H9 (cell line): ENCODE measurements at regions not wholly inside any gene's neighbourhood (a gene's known extent, or its start where the extent isn't known, plus 50 kb on each side); places are given as distances from the start of the nearest gene placed in this dataset.

ENCODE experiments used
- DNase-seq: peaks from one replicate; pipeline ENCODE4 v3.0.0-alpha.2; 2017
- H2AFZ ChIP-seq: one replicate; pipeline ENCODE4 v1.6.1; 2013; ENCODE audit warnings: mild to moderate bottlenecking, low read length, control low read depth, moderate library complexity
- H2AK5ac ChIP-seq: 2 replicates; pipeline ENCODE4 v1.6.1; 2013; ENCODE audit warnings: low read length, control low read depth, mixed read lengths; ENCODE audit not compliant: insufficient read length
- H2BK120ac ChIP-seq: one replicate; pipeline ENCODE4 v1.6.1; 2013; ENCODE audit warnings: low read depth, mild to moderate bottlenecking, low read length, control low read depth, inconsistent platforms; ENCODE audit not compliant: poor library complexity, severe bottlenecking
- H2BK12ac ChIP-seq: 2 replicates; pipeline ENCODE4 v1.6.1; 2013; ENCODE audit warnings: low read length, control low read depth, mixed read lengths, low read depth; ENCODE audit not compliant: insufficient read length
- H2BK15ac ChIP-seq: 2 replicates; pipeline ENCODE4 v1.6.1; 2013; ENCODE audit warnings: low read depth, low read length, control low read depth
- H2BK20ac ChIP-seq: one replicate; pipeline ENCODE4 v1.6.1; 2013; ENCODE audit warnings: low read depth, mild to moderate bottlenecking, low read length, control low read depth, inconsistent platforms; ENCODE audit not compliant: poor library complexity, severe bottlenecking
- H2BK5ac ChIP-seq: 2 replicates; pipeline ENCODE4 v1.6.1; 2013; ENCODE audit warnings: low read length, control low read depth, mixed read lengths; ENCODE audit not compliant: insufficient read length
- H3K14ac ChIP-seq: 2 replicates; pipeline ENCODE4 v1.6.1; 2013; ENCODE audit warnings: low read length, control low read depth; ENCODE audit not compliant: insufficient read depth
- H3K18ac ChIP-seq: 2 replicates; pipeline ENCODE4 v1.6.1; 2013; ENCODE audit warnings: low read depth, mild to moderate bottlenecking, mixed read lengths, low read length, control low read depth; ENCODE audit not compliant: insufficient read length
- H3K23ac ChIP-seq: 2 replicates; pipeline ENCODE4 v1.6.1; 2013; ENCODE audit warnings: low read length, control low read depth, mixed read lengths, low read depth; ENCODE audit not compliant: insufficient read length
- H3K23me2 ChIP-seq: 2 replicates; pipeline ENCODE4 v1.6.1; 2013; ENCODE audit warnings: low read depth, mild to moderate bottlenecking, mixed read lengths, low read length, control low read depth; ENCODE audit not compliant: insufficient read length, poor library complexity, severe bottlenecking
- H3K27ac ChIP-seq: 2 replicates; pipeline ENCODE4 v1.5.1; 2013; ENCODE audit warnings: low read length, control low read depth, mixed read lengths, low read depth; ENCODE audit not compliant: insufficient read length
- H3K27me3 ChIP-seq: 2 replicates; pipeline ENCODE4 v1.6.1; 2013; ENCODE audit warnings: low read length, control low read depth, inconsistent platforms; ENCODE audit not compliant: insufficient read depth
- H3K4ac ChIP-seq: 2 replicates; pipeline ENCODE4 v1.6.1; 2013; ENCODE audit warnings: low read depth, mild to moderate bottlenecking, control low read depth, inconsistent platforms, low read length, moderate library complexity
- H3K4me1 ChIP-seq: 2 replicates; pipeline ENCODE4 v1.6.1; 2013; ENCODE audit warnings: low read length, control low read depth, inconsistent platforms; ENCODE audit not compliant: insufficient read depth
- H3K4me2 ChIP-seq: 2 replicates; pipeline ENCODE4 v1.6.1; 2013; ENCODE audit warnings: low read length, control low read depth, mixed read lengths; ENCODE audit not compliant: insufficient read length, insufficient read depth
- H3K56ac ChIP-seq: 2 replicates; pipeline ENCODE4 v1.6.1; 2013; ENCODE audit warnings: low read depth, mild to moderate bottlenecking, mixed read lengths, low read length, control low read depth; ENCODE audit not compliant: insufficient read length
- H3K79me1 ChIP-seq: 2 replicates; pipeline ENCODE4 v1.6.1; 2013; ENCODE audit warnings: low read depth, mild to moderate bottlenecking, moderate library complexity, low read length, control low read depth, inconsistent platforms; ENCODE audit not compliant: insufficient read depth, poor library complexity, severe bottlenecking
- H3K79me2 ChIP-seq: 2 replicates; pipeline ENCODE4 v1.6.1; 2013; ENCODE audit warnings: low read length, control low read depth, inconsistent platforms; ENCODE audit not compliant: insufficient read depth
- H3K9ac ChIP-seq: 2 replicates; pipeline ENCODE4 v1.6.1; 2013; ENCODE audit warnings: low read length, control low read depth, mixed read lengths; ENCODE audit not compliant: insufficient read length; ENCODE audit errors: extremely low read depth
- H3K9me3 ChIP-seq: one replicate; pipeline ENCODE4 v1.6.1; 2013; ENCODE audit warnings: low read depth, low read length, inconsistent platforms; ENCODE audit not compliant: control insufficient read depth
- H3T11ph ChIP-seq: one replicate; pipeline ENCODE4 v1.6.1; 2013; ENCODE audit warnings: mild to moderate bottlenecking, low read length, control low read depth, inconsistent platforms
- H4K20me1 ChIP-seq: one replicate; pipeline ENCODE4 v1.6.1; 2013; ENCODE audit not compliant: control insufficient read depth, insufficient read length, insufficient read depth
- H4K5ac ChIP-seq: 2 replicates; pipeline ENCODE4 v1.6.1; 2013; ENCODE audit warnings: low read depth, mild to moderate bottlenecking, mixed read lengths, low read length, control low read depth; ENCODE audit not compliant: insufficient read length
- H4K8ac ChIP-seq: replicated peaks from 2 replicates; pipeline ENCODE4 v1.6.1; 2013; ENCODE audit warnings: low read length, control low read depth, mixed read lengths, low read depth; ENCODE audit not compliant: insufficient read length
- H4K91ac ChIP-seq: 2 replicates; pipeline ENCODE4 v1.6.1; 2013; ENCODE audit warnings: low read depth, mild to moderate bottlenecking, moderate library complexity, mixed read lengths, low read length, control low read depth; ENCODE audit not compliant: insufficient read length
- H3K27ac Mint-ChIP-seq, 3 experiments: 2 replicates in 2 of 3; 3 replicates in 1 of 3; pipeline ENCODE4 v1.8.0; 2020 to 2021; ENCODE audit warnings: mixed read lengths in 3 of 3, mild to moderate bottlenecking in 1 of 3, moderate library complexity in 1 of 3
- H3K27me3 Mint-ChIP-seq: 2 replicates; pipeline ENCODE4 v1.8.0; 2021; ENCODE audit warnings: low read depth, mild to moderate bottlenecking, moderate library complexity, mixed read lengths
- H3K36me3 Mint-ChIP-seq, 3 experiments: 2 replicates in 2 of 3; 3 replicates in 1 of 3; pipeline ENCODE4 v1.8.0; 2020 to 2021; ENCODE audit warnings: low read depth in 3 of 3, mixed read lengths in 3 of 3; ENCODE audit not compliant: insufficient read depth in 1 of 3
- H3K4me1 Mint-ChIP-seq, 2 experiments: 2 replicates each; pipeline ENCODE4 v1.8.0; 2020; ENCODE audit warnings: mixed read lengths in 2 of 2
- H3K4me3 Mint-ChIP-seq, 2 experiments: 2 replicates in 1 of 2; 3 replicates in 1 of 2; pipeline ENCODE4 v1.8.0; 2020 to 2021; ENCODE audit warnings: mild to moderate bottlenecking in 2 of 2, mixed read lengths in 2 of 2, moderate library complexity in 1 of 2
- H3K9me3 Mint-ChIP-seq, 2 experiments: 2 replicates in 1 of 2; 3 replicates in 1 of 2; pipeline ENCODE4 v1.8.0; 2020; ENCODE audit warnings: mild to moderate bottlenecking in 2 of 2, mixed read lengths in 2 of 2, moderate library complexity in 1 of 2
- WGBS: extraction: QIAGEN DNeasy Blood & Tissue Kit; methylation state at CpG from one replicate; pipeline ENCODE4 v1.1.7; 2013; ENCODE audit warnings: missing lambda C conversion rate, low lambda C conversion rate, mixed read lengths; ENCODE audit not compliant: insufficient read length; ENCODE audit errors: extremely low coverage; 5-methylcytosine and 5-hydroxymethylcytosine counted together
- TF ChIP-seq, protein P1 (sequence below): fragments of 200-600 bp; sonication (generic); conservative IDR thresholded peaks from 3 replicates; pipeline ENCODE4 v1.8.0; 2021; ENCODE audit warnings: antibody characterized with exemption, mild to moderate bottlenecking

DNA sequence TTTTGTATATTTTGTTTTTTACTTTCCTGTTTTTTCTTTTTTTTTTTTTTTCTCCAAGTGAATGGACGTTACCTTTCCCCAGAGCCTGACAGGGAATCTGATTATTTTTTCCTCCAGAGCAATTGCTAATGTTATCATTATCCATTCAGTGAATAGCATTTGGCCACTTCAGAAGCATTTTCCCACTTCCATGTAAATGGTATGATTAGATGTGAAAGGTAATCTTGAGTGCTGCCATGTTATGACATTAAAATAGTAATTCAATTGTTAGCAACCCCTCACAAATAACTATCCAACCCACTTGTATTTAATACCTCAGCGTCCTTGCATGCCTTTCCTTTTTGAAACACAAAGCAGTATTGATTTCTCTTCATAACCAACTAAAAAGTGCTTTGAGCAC lies 1243.8 kb downstream of the CDH8 start:
- Histone ChIP-seq H3K4ac (no peak overlapping the region), H3K27ac (no peak overlapping the region), H4K20me1 (no peaks in the 10 kb centered on the region), H3K23me2 (no peaks in the 10 kb centered on the region), H4K5ac (no peak overlapping the region), H3K27me3 (no peaks in the 10 kb centered on the region), H2BK12ac (no peak overlapping the region), H4K91ac (no peak overlapping the region), H3K79me1 (no peaks in the 10 kb centered on the region), H3K4me2 (no peak overlapping the region), H3K9me3 (no peaks in the 10 kb centered on the region), H3K23ac (no peak overlapping the region), H2BK120ac (no peak overlapping the region), H4K8ac (no peak overlapping the region), H2AK5ac (no peak overlapping the region), H3K79me2 (no peaks in the 10 kb centered on the region), H3K18ac (no peak overlapping the region), H3K14ac (no peak overlapping the region), H2BK20ac (no peak overlapping the region), H3T11ph (no peak overlapping the region), H3K9ac (no peak overlapping the region), H3K56ac (no peak overlapping the region), H3K4me1 (no peaks in the 10 kb centered on the region), H2BK5ac (no peak overlapping the region), H2BK15ac (no peak overlapping the region), H2AFZ (no peak overlapping the region)
- Mint-ChIP-seq H3K36me3 (no peaks in the 10 kb centered on the region; a peak in 1 of 7 replicates), H3K4me1 (peaks cover 11% of the 10 kb centered on the region in 2 experiments), H3K4me3 (no peak overlapping the region), H3K27me3 (no peaks in the 10 kb centered on the region), H3K27ac (no peak overlapping the region), H3K9me3 (no peaks in the 10 kb centered on the region; a peak in 1 of 5 replicates)
- DNase-seq, result no peak
- no CpG with 5 or more reads among the region's 2 CpGs for WGBS
- TF ChIP-seq, protein P1, sequence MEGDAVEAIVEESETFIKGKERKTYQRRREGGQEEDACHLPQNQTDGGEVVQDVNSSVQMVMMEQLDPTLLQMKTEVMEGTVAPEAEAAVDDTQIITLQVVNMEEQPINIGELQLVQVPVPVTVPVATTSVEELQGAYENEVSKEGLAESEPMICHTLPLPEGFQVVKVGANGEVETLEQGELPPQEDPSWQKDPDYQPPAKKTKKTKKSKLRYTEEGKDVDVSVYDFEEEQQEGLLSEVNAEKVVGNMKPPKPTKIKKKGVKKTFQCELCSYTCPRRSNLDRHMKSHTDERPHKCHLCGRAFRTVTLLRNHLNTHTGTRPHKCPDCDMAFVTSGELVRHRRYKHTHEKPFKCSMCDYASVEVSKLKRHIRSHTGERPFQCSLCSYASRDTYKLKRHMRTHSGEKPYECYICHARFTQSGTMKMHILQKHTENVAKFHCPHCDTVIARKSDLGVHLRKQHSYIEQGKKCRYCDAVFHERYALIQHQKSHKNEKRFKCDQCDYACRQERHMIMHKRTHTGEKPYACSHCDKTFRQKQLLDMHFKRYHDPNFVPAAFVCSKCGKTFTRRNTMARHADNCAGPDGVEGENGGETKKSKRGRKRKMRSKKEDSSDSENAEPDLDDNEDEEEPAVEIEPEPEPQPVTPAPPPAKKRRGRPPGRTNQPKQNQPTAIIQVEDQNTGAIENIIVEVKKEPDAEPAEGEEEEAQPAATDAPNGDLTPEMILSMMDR, result no peak
